ENCODE measurements at regions not wholly inside any gene's neighbourhood (a gene's known extent, or its start where the extent isn't known, plus 50 kb on each side); places are given as distances from the start of the nearest gene placed in this dataset.
A peak's percentile ranks its signal among the peaks of the same experiment; 100 is the strongest.

- TF ChIP-seq, protein P1, sequence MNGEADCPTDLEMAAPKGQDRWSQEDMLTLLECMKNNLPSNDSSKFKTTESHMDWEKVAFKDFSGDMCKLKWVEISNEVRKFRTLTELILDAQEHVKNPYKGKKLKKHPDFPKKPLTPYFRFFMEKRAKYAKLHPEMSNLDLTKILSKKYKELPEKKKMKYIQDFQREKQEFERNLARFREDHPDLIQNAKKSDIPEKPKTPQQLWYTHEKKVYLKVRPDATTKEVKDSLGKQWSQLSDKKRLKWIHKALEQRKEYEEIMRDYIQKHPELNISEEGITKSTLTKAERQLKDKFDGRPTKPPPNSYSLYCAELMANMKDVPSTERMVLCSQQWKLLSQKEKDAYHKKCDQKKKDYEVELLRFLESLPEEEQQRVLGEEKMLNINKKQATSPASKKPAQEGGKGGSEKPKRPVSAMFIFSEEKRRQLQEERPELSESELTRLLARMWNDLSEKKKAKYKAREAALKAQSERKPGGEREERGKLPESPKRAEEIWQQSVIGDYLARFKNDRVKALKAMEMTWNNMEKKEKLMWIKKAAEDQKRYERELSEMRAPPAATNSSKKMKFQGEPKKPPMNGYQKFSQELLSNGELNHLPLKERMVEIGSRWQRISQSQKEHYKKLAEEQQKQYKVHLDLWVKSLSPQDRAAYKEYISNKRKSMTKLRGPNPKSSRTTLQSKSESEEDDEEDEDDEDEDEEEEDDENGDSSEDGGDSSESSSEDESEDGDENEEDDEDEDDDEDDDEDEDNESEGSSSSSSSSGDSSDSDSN (CRISPR knock-in tag; IDR thresholded peaks at IDR 0.05) = no peak
- TF ChIP-seq CEBPB (IDR thresholded peaks at IDR 0.05; ENCODE audit: borderline replicate concordance, low read depth, low read length) = no peak
- no peak for TF ChIP-seq NR0B2 (CRISPR knock-in tag; IDR thresholded peaks at IDR 0.05)
- TF ChIP-seq, protein P2, sequence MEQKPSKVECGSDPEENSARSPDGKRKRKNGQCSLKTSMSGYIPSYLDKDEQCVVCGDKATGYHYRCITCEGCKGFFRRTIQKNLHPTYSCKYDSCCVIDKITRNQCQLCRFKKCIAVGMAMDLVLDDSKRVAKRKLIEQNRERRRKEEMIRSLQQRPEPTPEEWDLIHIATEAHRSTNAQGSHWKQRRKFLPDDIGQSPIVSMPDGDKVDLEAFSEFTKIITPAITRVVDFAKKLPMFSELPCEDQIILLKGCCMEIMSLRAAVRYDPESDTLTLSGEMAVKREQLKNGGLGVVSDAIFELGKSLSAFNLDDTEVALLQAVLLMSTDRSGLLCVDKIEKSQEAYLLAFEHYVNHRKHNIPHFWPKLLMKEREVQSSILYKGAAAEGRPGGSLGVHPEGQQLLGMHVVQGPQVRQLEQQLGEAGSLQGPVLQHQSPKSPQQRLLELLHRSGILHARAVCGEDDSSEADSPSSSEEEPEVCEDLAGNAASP (CRISPR knock-in tag; IDR thresholded peaks at IDR 0.05; ENCODE audit: borderline replicate concordance) = 0 out of 2 replicates have a peak, but pooled peaks have one; percentile 15
- TF ChIP-seq REXO4 (CRISPR knock-in tag; IDR thresholded peaks at IDR 0.05; ENCODE audit: borderline replicate concordance) = no peak
- TF ChIP-seq ZNF512B (CRISPR knock-in tag; IDR thresholded peaks at IDR 0.05; ENCODE audit: borderline replicate concordance) = no peak
- TF ChIP-seq GTF3A (CRISPR knock-in tag; conservative IDR thresholded peaks at IDR 0.05) = no peak
- TF ChIP-seq GRHL1 (CRISPR knock-in tag; conservative IDR thresholded peaks at IDR 0.05) = no peak
- TF ChIP-seq, protein P3, sequence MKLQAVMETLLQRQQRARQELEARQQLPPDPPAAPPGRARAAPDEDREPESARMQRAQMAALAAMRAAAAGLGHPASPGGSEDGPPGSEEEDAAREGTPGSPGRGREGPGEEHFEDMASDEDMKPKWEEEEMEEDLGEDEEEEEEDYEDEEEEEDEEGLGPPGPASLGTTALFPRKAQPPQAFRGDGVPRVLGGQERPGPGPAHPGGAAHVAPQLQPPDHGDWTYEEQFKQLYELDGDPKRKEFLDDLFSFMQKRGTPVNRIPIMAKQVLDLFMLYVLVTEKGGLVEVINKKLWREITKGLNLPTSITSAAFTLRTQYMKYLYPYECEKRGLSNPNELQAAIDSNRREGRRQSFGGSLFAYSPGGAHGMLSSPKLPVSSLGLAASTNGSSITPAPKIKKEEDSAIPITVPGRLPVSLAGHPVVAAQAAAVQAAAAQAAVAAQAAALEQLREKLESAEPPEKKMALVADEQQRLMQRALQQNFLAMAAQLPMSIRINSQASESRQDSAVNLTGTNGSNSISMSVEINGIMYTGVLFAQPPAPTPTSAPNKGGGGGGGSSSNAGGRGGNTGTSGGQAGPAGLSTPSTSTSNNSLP (IDR thresholded peaks at IDR 0.05; ENCODE audit: low read depth, low read length) = no peak
- no peak for TF ChIP-seq NFKB2 (CRISPR knock-in tag; IDR thresholded peaks at IDR 0.05; ENCODE audit: borderline replicate concordance)
- no peak for TF ChIP-seq BRCA1 (CRISPR knock-in tag; IDR thresholded peaks at IDR 0.05)
- TF ChIP-seq ZNF317 (CRISPR knock-in tag; IDR thresholded peaks at IDR 0.05) = no peak; the same call in 1 of the 2 replicates
- TF ChIP-seq FOXM1 (CRISPR knock-in tag; IDR thresholded peaks at IDR 0.05) = no peak
- TF ChIP-seq NR2F2 (IDR thresholded peaks at IDR 0.05; ENCODE audit: borderline replicate concordance, low read depth) = no peak; the same call in 1 of the 2 replicates
- TF ChIP-seq NFRKB (IDR thresholded peaks at IDR 0.05) = no peak
- TF ChIP-seq ZNF589 (CRISPR knock-in tag; conservative IDR thresholded peaks at IDR 0.05) = no peak
- no peak for TF ChIP-seq ZNF530 (CRISPR knock-in tag; IDR thresholded peaks at IDR 0.05; ENCODE audit: low read depth)
- TF ChIP-seq TFDP2 (CRISPR knock-in tag; IDR thresholded peaks at IDR 0.05) = no peak
- no peak for TF ChIP-seq NPAS2 (CRISPR knock-in tag; IDR thresholded peaks at IDR 0.05; ENCODE audit: borderline replicate concordance)
Measured at GRCh38 chr2:120619579-120619978, 116.1 kb upstream of the GLI2 start (continued).
